ENCODE measurements at regions not wholly inside any gene's neighbourhood (a gene's known extent, or its start where the extent isn't known, plus 50 kb on each side); places are given as distances from the start of the nearest gene placed in this dataset.

DNA sequence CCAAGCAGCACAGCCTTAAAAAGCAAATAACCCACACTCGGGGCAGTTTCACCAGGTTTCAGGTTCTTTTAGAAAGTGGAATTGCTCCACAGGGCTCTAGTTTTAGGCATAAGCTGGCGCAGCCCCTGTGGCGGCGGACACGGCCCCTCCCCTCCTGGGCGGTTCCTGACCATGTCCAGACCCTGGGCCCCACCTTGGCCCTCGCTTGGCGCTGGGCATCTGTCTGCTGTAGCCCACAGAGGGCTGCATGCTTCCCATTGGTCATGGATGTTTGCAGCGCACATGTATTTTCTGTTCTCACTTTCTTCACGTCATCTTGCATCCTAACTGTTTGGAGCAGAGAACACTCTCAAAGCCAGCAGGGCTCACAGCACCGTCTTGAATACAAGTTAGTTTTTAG is 244.3 kb downstream of the BRD1 start:
- DNase-seq = no peak

DNA sequence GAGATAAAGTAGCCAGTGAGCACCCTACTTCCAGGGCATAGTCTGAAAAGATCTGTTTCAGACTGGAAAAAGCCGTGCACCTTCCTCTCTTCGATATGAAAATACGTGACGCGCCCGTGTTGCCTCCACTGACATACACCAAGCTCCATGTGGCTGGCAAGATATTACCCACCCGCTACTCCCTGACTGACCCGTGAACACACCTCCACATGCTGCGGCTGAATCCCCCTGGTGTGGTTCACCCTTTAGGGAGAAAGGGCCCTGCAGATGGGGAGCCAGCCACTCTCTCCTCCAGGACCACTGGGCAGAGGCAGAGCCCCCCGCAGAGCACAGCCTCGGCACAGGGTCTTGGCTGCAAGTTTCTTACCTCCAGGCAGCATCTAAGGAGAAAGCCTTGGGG is 245.0 kb downstream of the BRD1 start:
- no peak for DNase-seq

DNA sequence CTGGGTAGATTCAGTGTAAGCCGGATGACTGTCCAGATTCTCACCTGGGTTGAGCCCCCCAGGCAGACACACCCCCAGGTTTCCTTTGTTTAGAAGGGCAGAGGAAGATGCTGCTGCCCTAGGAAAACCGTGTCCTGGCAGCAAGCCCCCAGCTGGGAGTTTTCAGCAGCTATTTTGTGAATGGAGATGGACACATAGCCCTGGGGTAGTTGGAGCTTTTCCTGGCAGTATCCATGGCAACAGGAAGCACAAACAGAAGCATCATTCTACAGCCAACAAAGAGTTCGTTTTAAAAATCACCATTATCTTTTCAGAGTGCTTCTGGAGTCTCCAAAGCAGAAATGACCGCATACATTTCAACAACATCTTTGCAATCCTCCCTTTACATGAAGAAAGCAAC is 245.5 kb downstream of the BRD1 start:
- no peak for DNase-seq

DNA sequence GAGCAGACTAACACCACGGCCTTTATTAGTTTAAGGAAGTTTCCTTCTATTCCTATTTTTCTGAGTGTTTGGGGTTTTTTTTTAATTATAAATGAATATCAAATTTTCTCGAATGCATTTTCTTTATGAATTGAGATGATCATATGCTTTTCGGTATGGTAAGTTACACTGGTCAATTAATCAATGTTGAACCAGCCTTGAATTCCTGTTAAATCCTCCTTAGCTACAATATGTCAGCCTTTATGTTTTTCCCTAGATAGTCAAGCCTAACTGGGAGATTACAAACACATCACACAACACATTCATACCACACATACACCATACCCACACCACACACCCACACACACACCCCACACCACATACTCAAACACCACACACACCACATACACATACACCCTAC is 247.6 kb downstream of the BRD1 start:
- no peak for DNase-seq

DNA sequence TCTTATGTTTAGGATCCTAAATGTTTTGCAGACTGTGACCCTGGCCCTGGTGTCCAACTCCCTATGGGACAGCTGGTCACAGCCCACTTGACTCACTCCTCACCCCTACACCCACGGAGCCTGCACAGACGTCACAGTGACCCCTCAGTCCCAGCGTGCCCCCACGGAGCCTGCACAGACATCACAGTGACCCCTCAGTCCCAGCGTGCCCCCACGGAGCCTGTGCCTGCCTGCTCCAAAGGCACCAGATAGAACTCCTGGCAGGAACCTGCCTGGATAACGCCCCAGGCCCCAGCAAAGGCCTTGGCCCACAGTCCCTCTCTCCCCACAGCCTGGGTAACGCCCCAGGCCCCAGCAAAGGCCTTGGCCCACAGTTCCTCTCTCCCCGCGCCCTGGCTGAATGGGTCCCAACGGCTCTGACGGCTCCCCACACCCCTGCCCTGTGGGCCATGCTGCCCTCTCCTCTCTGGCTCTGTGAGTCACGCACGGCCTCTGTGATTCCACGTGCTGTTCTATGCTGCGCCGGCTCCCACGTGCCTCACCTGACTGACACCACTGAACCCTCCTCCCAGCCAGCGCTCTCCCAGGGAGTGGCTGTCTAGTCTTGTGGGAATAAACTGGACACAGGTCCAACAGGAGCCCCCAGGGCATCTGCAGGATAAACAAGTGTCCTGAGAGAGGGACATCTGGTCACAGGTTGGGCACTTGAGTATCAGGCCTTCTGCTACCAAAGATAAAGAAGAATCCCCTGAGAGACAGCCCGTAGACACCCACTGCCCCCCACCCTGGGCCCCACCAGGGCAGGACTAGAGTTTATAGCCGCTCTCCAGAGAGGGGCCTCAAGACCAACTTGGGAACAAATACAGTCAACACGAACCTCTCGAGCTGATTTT is 250.3 kb downstream of the BRD1 start:
- DNase-seq = no peak

DNA sequence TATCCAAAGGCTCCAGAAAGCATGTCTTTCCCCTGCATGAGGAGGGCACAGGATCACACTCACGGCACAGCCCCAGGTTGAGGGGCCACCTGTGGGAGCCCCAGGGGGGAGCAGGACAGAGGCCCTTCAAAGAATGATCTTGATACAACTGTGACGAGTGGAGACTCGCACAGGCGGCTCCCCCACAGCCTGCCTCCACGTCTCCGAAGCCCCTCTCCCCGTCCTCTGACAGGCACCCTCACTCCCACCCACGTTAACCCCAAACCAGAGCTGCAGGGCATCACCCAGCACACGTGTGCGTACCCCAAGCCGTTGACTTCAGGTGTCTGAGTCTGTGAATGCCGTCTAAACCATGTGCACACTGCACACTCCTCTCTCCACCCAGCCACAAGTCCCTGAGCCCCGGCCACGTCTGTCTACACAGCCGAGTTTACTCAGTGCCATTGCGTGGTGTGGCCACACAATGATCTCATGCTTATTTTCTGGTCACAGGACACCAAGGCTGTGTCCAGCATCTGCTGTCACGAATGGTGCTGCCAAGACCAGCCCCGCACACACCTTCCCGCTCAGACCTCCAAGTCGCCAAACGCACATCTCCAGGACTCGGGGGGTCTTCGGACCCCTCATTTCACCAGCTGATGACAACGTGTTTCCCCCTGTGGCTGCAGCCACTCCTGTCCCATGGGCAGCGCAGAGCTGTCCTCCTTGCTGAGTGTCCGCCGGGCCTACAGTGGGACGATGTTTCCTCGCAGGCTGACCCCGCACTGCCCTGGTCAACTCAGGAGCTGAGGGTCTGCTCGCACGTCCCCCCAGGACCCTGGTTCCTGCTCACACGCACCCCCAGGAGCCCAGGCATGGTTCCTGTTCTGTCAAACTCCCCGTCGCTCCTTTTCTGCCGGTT is 251.2 kb downstream of the BRD1 start:
- DNase-seq = no peak

DNA sequence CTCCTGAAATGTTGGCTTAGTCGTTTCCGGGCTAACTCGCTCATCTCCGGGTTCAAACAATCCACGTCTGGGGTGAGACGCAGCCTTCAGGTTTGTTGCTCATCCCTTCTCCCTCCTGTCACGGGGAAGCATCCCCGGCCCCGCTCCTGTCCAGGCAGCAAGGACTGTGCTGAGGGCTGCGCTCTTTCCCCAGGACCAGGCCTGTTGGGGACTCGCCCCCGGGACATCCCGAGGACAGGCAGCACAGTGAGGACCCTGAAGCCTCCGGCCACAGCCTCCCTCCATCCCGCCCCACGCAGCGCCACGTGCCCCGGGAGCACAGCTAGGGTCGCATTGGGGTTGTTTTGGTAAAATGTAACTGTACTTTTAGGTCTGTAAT is 252.0 kb downstream of the BRD1 start:
- DNase-seq = no peak

DNA sequence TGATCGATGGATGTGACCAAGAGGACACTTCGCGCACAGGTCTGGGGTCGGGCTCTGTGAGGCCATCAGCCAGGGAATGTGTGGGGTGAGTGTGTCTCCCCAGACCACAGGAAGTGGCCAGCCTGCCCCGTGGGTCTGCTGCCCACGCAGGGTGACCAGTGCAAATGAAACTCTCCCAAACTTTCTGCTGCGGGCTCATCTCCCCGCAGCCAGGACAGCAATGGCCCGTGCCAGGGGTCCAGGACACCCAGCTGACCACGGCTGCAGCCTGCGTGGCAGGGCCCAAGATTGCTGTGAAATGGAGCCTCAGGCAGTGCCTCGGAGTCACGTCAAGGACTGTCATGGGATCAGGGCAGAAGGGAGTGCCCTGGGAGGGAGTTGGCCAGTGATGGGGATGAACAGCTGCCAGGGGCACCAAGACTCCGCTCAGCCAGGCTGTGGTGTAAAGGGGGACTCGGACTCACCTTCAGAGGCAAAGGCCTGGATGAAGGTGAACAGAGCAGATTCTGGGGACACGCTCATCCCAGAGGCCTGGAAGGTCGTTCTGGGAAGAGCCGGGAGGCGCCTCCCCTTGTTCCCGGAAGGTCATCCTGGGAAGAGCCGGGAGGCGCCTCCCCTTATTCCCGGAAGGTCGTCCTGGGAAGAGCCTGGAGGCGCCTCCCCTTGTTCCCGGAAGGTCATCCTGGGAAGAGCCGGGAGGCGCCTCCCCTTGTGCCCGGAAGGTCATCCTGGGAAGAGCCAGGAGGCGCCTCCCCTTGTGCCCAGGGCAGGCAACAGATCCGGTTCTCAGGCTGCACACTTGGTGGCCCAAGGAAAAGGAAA is 252.6 kb downstream of the BRD1 start:
- no peak for DNase-seq

DNA sequence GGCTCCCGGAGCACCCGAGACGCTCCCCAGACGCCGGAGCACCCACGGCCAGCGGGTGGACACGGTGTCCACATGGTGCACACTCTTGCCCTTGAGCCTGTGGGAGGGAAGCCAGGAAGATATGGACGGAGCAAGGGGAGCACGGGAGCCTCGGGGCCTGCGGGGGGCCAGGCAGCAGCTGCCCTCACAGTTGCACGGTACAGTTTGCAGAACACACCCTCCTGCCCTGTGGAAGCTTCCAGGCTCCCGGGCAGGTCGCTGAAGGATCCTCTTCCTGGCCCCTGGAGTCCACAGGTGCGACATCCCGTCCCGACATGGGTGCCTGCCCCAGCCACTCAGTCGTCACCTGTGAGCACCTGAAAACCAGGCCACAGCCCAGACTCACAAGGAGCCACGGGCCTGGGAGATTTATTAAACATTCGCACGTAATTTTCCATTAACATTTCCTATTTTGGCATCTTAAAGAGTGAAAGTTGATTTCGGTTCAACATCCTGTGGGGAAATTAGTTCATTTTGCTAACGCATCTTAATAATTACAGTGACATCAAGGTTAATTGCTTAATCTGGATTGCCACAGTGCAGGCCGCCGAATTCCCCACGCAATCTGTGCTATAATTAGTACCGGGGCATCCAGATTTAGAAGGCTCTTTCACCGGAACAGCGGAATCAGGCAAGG is 253.3 kb downstream of the BRD1 start:
- DNase-seq = no peak

DNA sequence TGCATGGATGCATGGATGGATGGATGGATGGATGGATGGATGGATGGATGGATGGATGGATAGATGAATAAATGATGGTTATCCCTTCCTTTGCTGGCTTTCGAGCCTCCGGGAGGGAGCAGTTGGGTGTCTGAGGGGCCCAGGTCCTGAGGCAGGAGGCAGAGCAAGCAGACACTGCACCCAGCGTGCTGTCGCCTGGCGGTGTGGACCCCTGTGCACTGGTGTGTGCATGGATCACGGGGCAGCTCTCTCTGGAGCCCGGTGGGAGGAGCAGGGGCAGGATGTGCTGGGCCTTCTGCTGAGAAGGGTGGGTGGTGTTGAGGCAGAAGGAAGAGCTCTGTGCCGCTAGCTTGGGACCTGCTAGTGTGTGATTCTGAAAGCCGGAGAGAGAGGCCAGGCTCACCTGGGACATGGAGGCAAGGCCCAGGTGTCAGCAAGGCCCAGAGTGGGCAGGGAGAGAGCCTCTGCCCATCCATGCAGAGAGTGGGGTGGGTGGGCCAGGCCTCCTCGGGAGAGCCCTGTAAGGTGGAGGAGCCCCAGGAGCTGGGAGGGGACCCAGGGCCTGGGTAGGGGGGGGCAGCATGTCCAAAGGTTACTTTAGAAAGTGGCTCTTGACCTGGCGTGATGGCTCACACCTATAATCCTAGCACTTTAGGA is 254.4 kb downstream of the BRD1 start:
- DNase-seq = no peak

DNA sequence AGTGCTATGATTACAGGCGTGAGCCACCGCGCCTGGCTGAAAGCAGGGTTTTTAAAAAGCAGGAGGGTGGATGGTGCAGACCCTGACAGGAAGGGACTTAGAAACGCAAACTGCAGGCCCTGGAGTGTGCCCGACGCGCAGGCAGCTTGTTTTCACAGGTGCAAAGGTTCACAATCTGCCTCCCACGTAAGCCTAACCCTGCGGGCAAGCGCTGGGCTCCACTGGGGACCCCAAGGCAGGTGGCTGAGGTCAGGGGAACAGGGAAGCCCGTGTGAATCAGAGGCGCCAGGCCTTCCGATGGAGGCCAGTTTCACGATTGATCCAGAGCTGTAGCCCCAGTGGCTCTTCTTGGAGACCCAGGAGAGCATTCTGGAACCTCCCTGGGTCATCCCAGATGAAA is 256.3 kb downstream of the BRD1 start:
- no peak for DNase-seq

DNA sequence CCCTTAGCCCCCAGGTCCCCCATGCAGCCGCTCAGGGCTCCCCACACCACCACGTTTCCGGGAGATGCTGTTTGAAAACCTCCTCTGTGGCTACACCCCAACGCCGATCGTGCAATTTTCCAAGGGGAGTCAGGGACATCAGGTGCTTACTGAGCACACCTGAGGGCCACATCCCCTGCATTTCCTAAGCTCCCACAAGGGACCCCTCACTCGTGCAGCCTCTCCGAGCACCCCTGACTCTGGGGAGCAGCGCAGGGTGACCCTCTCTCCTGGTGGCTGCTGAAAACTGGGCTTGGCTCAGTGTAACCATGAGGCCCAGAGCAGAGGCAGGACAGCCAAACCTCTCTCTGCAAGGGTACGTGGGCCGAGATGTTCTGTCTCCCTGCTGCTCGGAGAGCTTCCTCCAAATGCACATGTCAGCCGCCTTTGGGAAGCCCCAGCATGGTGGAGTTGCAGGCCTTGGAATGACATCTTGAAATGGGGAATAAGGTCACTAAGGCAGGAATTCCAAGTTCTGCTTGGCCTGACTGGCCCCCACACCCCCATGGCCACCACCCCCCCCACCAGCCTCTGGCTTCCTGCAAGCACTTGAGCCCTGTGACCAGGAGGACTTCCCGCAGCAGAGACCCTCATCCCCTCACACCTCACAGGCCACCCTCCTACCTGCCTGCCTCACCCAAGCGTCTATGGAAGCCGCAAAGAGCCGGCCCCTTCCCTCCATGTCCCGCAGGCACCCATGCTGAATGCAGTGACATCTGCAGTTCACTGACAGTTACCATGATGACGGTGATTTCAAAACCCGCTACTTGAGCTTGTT is 257.4 kb downstream of the BRD1 start:
- DNase-seq = no peak

DNA sequence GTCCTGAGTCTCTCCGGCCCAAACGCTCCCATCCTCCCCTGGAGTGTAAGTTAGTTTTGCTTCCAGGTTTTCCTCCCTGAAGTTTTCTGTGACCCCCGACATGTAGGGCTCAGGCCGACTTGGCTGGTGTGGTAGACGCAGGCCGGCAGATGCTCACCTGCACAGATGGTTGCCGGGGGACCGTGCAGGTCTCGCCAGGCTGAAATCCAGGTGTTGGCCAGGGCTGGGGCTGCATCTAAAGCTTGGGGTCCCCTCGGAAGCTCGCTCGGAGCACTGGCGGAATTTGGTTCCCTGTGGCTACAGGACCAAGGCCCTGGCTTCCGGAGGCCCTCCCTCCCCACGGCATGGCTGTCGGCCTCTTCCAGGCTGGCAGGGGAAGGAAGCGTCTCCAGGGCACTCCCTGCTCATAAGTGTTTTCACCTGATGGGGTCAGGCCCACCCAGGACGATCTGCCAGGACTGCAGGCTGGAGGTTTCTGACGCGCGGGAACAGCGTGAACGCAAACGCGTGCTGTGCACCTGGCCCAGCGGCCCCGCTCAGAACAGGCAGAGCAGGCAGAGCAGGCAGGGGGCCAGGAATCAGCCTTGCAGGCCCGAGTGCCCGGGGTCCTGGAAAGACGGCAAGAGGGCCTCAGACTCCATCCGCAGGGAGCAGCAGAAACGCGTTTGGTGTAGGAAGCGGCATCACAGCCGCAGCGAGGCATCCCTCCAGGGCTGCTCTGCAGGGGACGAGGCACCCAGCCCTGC is 258.2 kb downstream of the BRD1 start:
- DNase-seq = no peak

DNA sequence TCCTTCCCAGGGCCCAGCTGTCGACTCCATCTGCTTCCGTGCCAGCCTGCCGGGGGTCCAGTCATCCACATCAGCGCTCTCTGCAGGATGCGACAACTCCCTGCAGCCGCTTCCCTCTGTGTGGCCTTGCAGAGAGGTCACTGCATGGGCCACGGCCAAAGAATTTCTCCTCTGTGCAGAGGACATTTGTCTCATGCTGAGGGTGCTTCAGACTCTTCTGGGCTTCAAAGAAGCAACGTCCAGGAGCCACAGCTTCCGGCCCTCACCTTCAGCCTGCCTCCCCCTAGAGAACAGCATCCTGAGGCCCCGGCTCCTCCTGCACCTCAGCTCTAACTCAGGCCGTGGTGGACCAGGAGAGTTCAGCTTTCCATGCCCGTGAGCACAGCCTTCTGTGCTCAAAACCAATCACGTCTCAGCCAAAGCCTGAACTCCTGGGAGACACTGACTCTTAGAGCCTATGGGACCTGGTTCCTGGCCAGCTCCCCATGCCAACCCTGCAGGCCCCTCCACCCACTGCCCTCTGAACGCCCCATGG is 258.9 kb downstream of the BRD1 start:
- no peak for DNase-seq

DNA sequence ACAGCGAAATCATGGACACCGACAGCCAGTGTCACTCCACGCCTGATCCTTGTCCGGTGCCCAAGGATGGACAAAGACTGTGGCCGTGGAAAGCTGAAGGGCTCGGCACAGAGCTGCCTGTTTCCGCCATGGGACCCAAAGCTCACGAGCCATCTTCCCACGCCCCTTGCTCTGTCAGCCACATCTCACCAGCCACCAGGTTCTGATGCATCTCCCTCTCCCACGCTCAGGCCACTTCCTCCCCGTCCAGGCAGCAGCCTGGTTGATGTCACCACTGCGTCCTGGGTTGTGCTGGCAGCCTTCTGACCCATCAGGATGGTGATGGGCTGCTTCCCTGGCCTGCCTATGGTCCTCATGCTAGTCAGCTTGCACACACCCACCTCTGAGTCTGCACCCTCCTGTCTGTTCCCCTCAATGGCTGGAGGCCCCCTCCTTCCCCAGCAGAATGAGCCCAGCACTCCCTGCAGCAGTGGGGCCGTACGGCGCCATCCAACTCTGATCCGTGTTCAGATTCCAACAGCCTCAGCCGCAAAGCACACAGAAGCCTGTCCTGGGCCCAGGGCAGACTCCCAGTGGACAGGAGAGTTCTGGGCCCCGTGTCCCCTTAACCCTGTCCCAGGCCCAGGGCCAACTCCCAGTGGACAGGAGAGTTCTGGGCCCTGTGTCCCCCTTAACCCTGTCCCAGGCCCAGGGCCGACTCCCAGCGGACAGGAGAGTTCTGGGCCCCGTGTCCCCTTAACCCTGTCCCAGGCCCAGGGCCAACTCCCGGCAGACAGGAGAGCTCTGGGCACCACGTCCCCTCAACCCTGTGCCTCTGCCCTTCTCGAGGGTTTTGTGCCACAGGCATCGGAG is 259.5 kb downstream of the BRD1 start:
- no peak for DNase-seq

DNA sequence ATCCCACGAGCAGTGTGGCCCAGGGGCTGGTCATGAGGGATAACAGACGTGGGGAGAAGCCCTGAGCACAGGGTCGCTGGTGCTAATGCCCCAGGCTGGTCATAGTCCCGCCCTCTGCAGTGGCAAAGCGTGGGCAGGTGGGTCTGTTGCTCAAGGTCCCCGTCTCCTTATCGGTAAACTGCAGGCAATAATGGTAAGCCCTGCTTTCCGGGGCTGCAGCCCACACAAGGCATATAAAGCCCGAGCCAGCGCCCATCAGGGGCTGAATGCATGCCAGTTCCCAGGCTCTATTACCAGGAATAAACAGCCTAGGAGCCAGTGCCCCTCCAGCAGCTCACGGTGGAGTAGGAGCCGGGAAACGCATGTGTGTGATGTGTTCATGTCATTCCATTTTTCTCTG is 261.0 kb downstream of the BRD1 start:
- DNase-seq = no peak

DNA sequence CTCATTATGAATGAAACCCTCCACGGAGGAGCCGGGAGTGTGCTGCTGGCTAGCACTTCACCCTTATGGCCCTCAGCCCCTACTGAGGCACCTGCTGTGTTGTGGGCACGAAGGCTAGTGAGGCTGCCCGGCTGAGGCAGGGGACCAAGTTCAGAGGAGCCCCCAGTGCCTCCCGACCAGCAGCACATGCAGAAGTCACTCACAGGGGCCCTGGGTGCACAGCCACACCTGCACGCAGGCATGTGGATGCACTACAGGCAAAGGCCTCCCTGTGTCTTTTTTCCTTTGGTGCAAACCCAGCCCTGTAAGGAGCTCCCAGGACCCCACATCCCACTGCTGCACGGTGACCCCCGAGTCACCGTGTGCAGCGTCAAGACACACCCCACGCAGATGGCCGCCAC is 261.5 kb downstream of the BRD1 start:
- no peak for DNase-seq

DNA sequence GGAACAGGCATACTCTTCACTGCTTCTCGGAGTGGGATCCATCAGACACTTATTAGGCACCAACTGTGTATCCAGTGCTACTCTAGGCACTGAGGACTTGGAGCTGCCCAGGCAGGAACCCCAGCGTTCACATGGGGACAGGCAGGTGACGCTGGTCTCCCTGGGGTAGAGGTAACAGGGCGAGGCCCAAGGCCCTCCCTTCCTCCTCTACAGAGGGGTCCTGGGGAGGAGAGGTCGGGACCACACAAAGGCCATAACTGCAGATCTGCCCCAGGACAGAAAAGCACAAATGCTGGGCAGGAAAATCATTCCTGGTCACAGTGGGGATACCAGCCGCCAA is 262.2 kb downstream of the BRD1 start:
- DNase-seq = no peak

Measured in NCI-H1417 treated with DMSO at 0.1 percent for 48 hours (cell line).